ENCODE measurements at regions not wholly inside any gene's neighbourhood (a gene's known extent, or its start where the extent isn't known, plus 50 kb on each side); places are given as distances from the start of the nearest gene placed in this dataset.

DNA sequence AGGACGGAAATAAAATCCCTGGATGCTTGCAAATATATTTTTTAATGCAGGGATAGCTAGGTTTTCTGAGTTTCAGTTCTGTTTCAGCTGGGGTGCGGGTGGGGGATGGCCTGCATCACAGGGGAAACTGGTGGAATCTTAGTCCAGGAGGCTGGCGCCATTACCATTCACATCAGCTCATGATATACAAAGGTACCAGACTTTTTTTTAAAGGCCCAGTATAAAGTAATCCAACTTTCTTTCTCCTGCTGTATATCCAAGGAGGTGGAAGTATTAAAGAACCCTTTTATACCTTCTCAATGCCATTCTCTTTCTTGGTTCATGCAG is 343.8 kb downstream of the KCNRG start:
- TF ChIP-seq GATA2 (IDR thresholded peaks at IDR 0.05; ENCODE audit: low read depth, low read length) = no peak
- TF ChIP-seq GATA3 (IDR thresholded peaks at IDR 0.05; ENCODE audit: low read depth, low read length) = no peak

All from SH-SY5Y (cell line).